SK-N-SH (cell line): ENCODE measurements at regions not wholly inside any gene's neighbourhood (a gene's known extent, or its start where the extent isn't known, plus 50 kb on each side); places are given as distances from the start of the nearest gene placed in this dataset.

Experiments
- CTCF ChIA-PET: fragments of 300-600, 350-600 bp; formaldehyde crosslinking; extraction: SDS; loops from one replicate; lab custom pipeline; 2021; lab: Yijun Ruan, JAX
- POLR2A ChIA-PET: fragments of 350-600 bp; sonication (Branson Sonifier 250); formaldehyde crosslinking; extraction: SDS; loops from one replicate; lab custom pipeline; 2020; ENCODE audit warnings: antibody characterized with exemption, inconsistent platforms; lab: Yijun Ruan, JAX
- DNase-seq: peaks from one replicate; pipeline ENCODE4 v3.0.0; 2012
- H2AFZ ChIP-seq: fragments of 200-600 bp; sonication (generic); 2 replicates; pipeline ENCODE4 v1.8.1; 2016; ENCODE audit warnings: antibody characterized with exemption, mild to moderate bottlenecking, low read depth
- H3F3A ChIP-seq: fragments of 200-600 bp; sonication (generic); replicated peaks from 2 replicates; pipeline ENCODE3; 2016; ENCODE audit warnings: antibody characterized with exemption, mild to moderate bottlenecking; ENCODE audit not compliant: insufficient read depth
- H3K27ac ChIP-seq, 2 experiments: fragments of 200-500 bp in 1 of 2; fragments of 200-600 bp in 1 of 2; sonication (Bioruptor generic) in 1 of 2; sonication (generic), shearing (Covaris generic) in 1 of 2; 2 replicates each; pipeline versions ENCODE4 v1.5.1 to v1.6.1; 2014 to 2016; ENCODE audit warnings: low read depth in 2 of 2, inconsistent platforms in 1 of 2, low read length in 1 of 2, mild to moderate bottlenecking in 1 of 2, mixed read lengths in 1 of 2
- H3K27me3 ChIP-seq: fragments of 200-600 bp; sonication (generic), shearing (Covaris generic); 2 replicates; pipeline ENCODE4 v1.6.1; 2016; ENCODE audit warnings: mixed run types; ENCODE audit not compliant: insufficient read depth
- H3K36me3 ChIP-seq, 2 experiments: fragments of 200-500 bp in 1 of 2; fragments of 200-600 bp in 1 of 2; sonication (Bioruptor generic) in 1 of 2; sonication (generic) in 1 of 2; replicated peaks in 1 of 2; 2 replicates each; pipeline versions ENCODE3 to v1.5.1; 2014 to 2016; ENCODE audit warnings: low read length in 1 of 2, mild to moderate bottlenecking in 1 of 2; ENCODE audit not compliant: insufficient read depth in 2 of 2, control insufficient read depth in 1 of 2
- H3K4me1 ChIP-seq, 2 experiments: fragments of 200-500 bp in 1 of 2; fragments of 200-600 bp in 1 of 2; sonication (Bioruptor generic) in 1 of 2; sonication (generic), shearing (Covaris generic) in 1 of 2; 2 replicates each; pipeline versions ENCODE4 v1.5.1 to v1.6.1; 2014 to 2016; ENCODE audit warnings: low read depth in 1 of 2, low read length in 1 of 2, mixed run types in 1 of 2; ENCODE audit not compliant: insufficient read depth in 2 of 2, control insufficient read depth in 1 of 2
- H3K4me2 ChIP-seq: fragments of 200-600 bp; sonication (generic), shearing (Covaris generic); 2 replicates; pipeline ENCODE4 v1.6.1; 2017; ENCODE audit warnings: mixed run types
- H3K4me3 ChIP-seq, 2 experiments: fragments of 200-500 bp in 1 of 2; fragments of 200-600 bp in 1 of 2; sonication (Bioruptor generic) in 1 of 2; sonication (generic), shearing (Covaris generic) in 1 of 2; 2 replicates each; pipeline versions ENCODE4 v1.5.1 to v1.8.1; 2014 to 2016; ENCODE audit warnings: low read depth in 2 of 2, inconsistent platforms in 1 of 2, low read length in 1 of 2, mild to moderate bottlenecking in 1 of 2, mixed read lengths in 1 of 2, moderate library complexity in 1 of 2
- H3K79me2 ChIP-seq: fragments of 200-600 bp; sonication (generic); 2 replicates; pipeline ENCODE4 v1.8.1; 2017; ENCODE audit warnings: mild to moderate bottlenecking; ENCODE audit not compliant: insufficient read depth
- H3K9ac ChIP-seq: fragments of 200-600 bp; sonication (generic); 2 replicates; pipeline ENCODE4 v1.6.1; 2017; ENCODE audit warnings: mixed run types
- H3K9me2 ChIP-seq: fragments of 200-600 bp; sonication (generic); 2 replicates; pipeline ENCODE4 v1.6.1; 2017; ENCODE audit warnings: mixed run types
- H3K9me3 ChIP-seq: fragments of 200-600 bp; sonication (generic); 2 replicates; pipeline ENCODE4 v1.6.1; 2017; ENCODE audit warnings: mixed run types, mild to moderate bottlenecking, moderate library complexity
- H4K20me1 ChIP-seq: fragments of 200-600 bp; sonication (generic); 2 replicates; pipeline ENCODE4 v1.6.1; 2017; ENCODE audit warnings: mild to moderate bottlenecking, mixed run types; ENCODE audit not compliant: insufficient read depth
- CHD2 ChIP-seq: fragments of 150-350 bp; IDR thresholded peaks from 2 replicates; pipeline ENCODE4 v1.6.1; 2018; ENCODE audit warnings: low read length; ENCODE audit not compliant: partially characterized antibody
- ELF1 ChIP-seq: IDR thresholded peaks from 2 replicates; pipeline ENCODE4 v1.4.0; 2012
- EP300 ChIP-seq, 2 experiments: IDR thresholded peaks; 2 replicates each; pipeline versions ENCODE4 v1.4.0 to v1.6.1; 2012; ENCODE audit warnings: borderline replicate concordance in 1 of 2, low read depth in 1 of 2, low read length in 1 of 2
- EZH2phosphoT487 ChIP-seq: fragments of 200-600 bp; sonication (generic); IDR thresholded peaks from 2 replicates; pipeline ENCODE4 v1.6.1; 2017; ENCODE audit warnings: low read depth, mixed run types, mild to moderate bottlenecking, antibody characterized with exemption, moderate library complexity, borderline replicate concordance
- FOSL2 ChIP-seq: IDR thresholded peaks from 2 replicates; pipeline ENCODE4 v1.4.0; 2012; ENCODE audit warnings: low read depth, mild to moderate bottlenecking, moderate library complexity, borderline replicate concordance
- FOXM1 ChIP-seq: IDR thresholded peaks from 2 replicates; pipeline ENCODE4 v1.4.0; 2012; ENCODE audit warnings: low read depth, mild to moderate bottlenecking
- GABPA ChIP-seq: IDR thresholded peaks from 2 replicates; pipeline ENCODE4 v1.4.0; 2012; ENCODE audit warnings: low read depth, mild to moderate bottlenecking
- IRF3 ChIP-seq: fragments of 150-350 bp; IDR thresholded peaks from 2 replicates; pipeline ENCODE4 v1.6.1; 2016; ENCODE audit warnings: mild to moderate bottlenecking, low read depth, low read length
- JUND ChIP-seq: IDR thresholded peaks from 2 replicates; pipeline ENCODE4 v1.4.0; 2012
- MEF2A ChIP-seq: IDR thresholded peaks from 2 replicates; pipeline ENCODE4 v1.4.0; 2012; ENCODE audit warnings: low read depth, borderline replicate concordance
- NFIC ChIP-seq: IDR thresholded peaks from 2 replicates; pipeline ENCODE4 v1.4.0; 2012; ENCODE audit warnings: borderline replicate concordance
- NRF1 ChIP-seq: IDR thresholded peaks from 2 replicates; pipeline ENCODE4 v1.6.1; 2012; ENCODE audit warnings: low read depth, mild to moderate bottlenecking, low read length
- POLR2AphosphoS5 ChIP-seq: IDR thresholded peaks from 2 replicates; pipeline ENCODE4 v1.6.1; 2012; ENCODE audit warnings: low read depth, low read length
- RAD21 ChIP-seq: IDR thresholded peaks from 2 replicates; pipeline ENCODE4 v1.6.1; 2012; ENCODE audit warnings: mild to moderate bottlenecking, low read length
- RXRA ChIP-seq: IDR thresholded peaks from 2 replicates; pipeline ENCODE4 v1.4.0; 2012; ENCODE audit warnings: low read depth, mild to moderate bottlenecking, borderline replicate concordance
- SIN3A ChIP-seq: IDR thresholded peaks from 2 replicates; pipeline ENCODE4 v1.6.1; 2012; ENCODE audit warnings: low read depth, mild to moderate bottlenecking, low read length, moderate library complexity, borderline replicate concordance
- SMC3 ChIP-seq: IDR thresholded peaks from 2 replicates; pipeline ENCODE4 v1.6.1; 2012; ENCODE audit warnings: low read depth, low read length, improper control_type of control experiment
- TEAD4 ChIP-seq: IDR thresholded peaks from 2 replicates; pipeline ENCODE4 v1.4.0; 2012; ENCODE audit warnings: mild to moderate bottlenecking, borderline replicate concordance; ENCODE audit not compliant: insufficient read depth
- WGBS: methylation state at CpG from one replicate; pipeline ENCODE4 v1.1.6; 2017; ENCODE audit warnings: low lambda C conversion rate; 5-methylcytosine and 5-hydroxymethylcytosine counted together

- H3K4me2 ChIP-seq, result no peak overlapping the region
- POLR2A ChIA-PET, result interaction anchor here (0.7 kb wide), 1 partner anchor 395 kb away, joined by 3 read pairs; no protein-coding TSS in a partner anchor
- TF ChIP-seq TEAD4 (no peak), EZH2phosphoT487 (no peak), CHD2 (no peak), JUND (no peak), FOSL2 (no peak), RXRA (no peak), SIN3A (no peak), POLR2AphosphoS5 (no peak), NRF1 (no peak), EP300 (IDR thresholded peaks at IDR 0.05; ENCODE audit: borderline replicate concordance in 1 of 2, low read depth in 1 of 2, low read length in 1 of 2) (no peak), GABPA (no peak), MEF2A (no peak), IRF3 (no peak), SMC3 (no peak), ELF1 (no peak)
Measured at GRCh38 chr16:6019490-6019991, 921.9 kb upstream of the EEF2KMT start.

GRCh38 chr16:6018848-6019489 is 921.4 kb upstream of the EEF2KMT start:
- no peak for TF ChIP-seq SIN3A
- TF ChIP-seq FOSL2, result no peak
- TF ChIP-seq NRF1, result no peak
- TF ChIP-seq RAD21, result no peak
- TF ChIP-seq SMC3, result no peak
- TF ChIP-seq NFIC, result no peak
- no peak for TF ChIP-seq FOXM1
- TF ChIP-seq, all 33 proteins: peak for 0
- no peak overlapping the region for H2AFZ ChIP-seq
- no peaks in the 10 kb centered on the region for H3K27me3 ChIP-seq
- H3K9me2 ChIP-seq, result no peaks in the 10 kb centered on the region
- peak; percentile 77 for DNase-seq
- no peak overlapping the region; a peak in 1 of 4 replicates for H3K27ac ChIP-seq
- H3K9ac ChIP-seq, result no peak overlapping the region
- H3K4me3 ChIP-seq, result peak overlapping the region in 1 of 2 experiments; percentile 38; a peak in 2 of 4 replicates
- peaks cover 0 to 8% of the 10 kb centered on the region in 2 experiments; a peak in 1 of 4 replicates for H3K4me1 ChIP-seq
- H4K20me1 ChIP-seq, result no peaks in the 10 kb centered on the region
- H3K36me3 ChIP-seq, result no peaks in the 10 kb centered on the region
- H3K4me2 ChIP-seq, result no peak overlapping the region
- CTCF ChIA-PET, result interaction anchor here (1.0 to 3.4 kb wide), 4 partner anchors 41 to 624 kb away, joined by 3 to 18 read pairs (median 4); no protein-coding TSS in a partner anchor
- no peaks in the 10 kb centered on the region for H3K9me3 ChIP-seq
- no peaks in the 10 kb centered on the region for H3K79me2 ChIP-seq
- WGBS, result 13% methylated on average over 21 of the region's 59 CpGs
- no peaks in the 10 kb centered on the region for H3F3A ChIP-seq
- POLR2A ChIA-PET, result no interaction called here

More at GRCh38 chr16:6019490-6019991, 921.9 kb upstream of the EEF2KMT start:
- H3K9me2 ChIP-seq, result no peaks in the 10 kb centered on the region
- no peak overlapping the region; a peak in 1 of 4 replicates for H3K27ac ChIP-seq
- H3K4me1 ChIP-seq, result peaks cover 0 to 8% of the 10 kb centered on the region in 2 experiments; a peak in 1 of 4 replicates
- no peaks in the 10 kb centered on the region for H3F3A ChIP-seq
- no peaks in the 10 kb centered on the region for H3K27me3 ChIP-seq
- H2AFZ ChIP-seq, result no peak overlapping the region
- 33% methylated on average over 3 of the region's 50 CpGs for WGBS
- no peaks in the 10 kb centered on the region for H3K9me3 ChIP-seq
- peak overlapping the region in 1 of 2 experiments; percentile 38; a peak in 2 of 4 replicates for H3K4me3 ChIP-seq
- no peaks in the 10 kb centered on the region for H4K20me1 ChIP-seq
- no peak overlapping the region for H3K9ac ChIP-seq
- H3K36me3 ChIP-seq, result no peaks in the 10 kb centered on the region
- H3K79me2 ChIP-seq, result no peaks in the 10 kb centered on the region
- CTCF ChIA-PET, result interaction anchor here (0.8 to 3.4 kb wide), 5 partner anchors 41 to 624 kb away, joined by 3 to 18 read pairs (median 3); no protein-coding TSS in a partner anchor
- DNase-seq, result peak; percentile 78
